Loucy (cell line): ENCODE measurements at regions not wholly inside any gene's neighbourhood (a gene's known extent, or its start where the extent isn't known, plus 50 kb on each side); places are given as distances from the start of the nearest gene placed in this dataset.

ENCODE experiments used
- EZH2phosphoT487 ChIP-seq: fragments of 200-600 bp; IDR thresholded peaks from 2 replicates; pipeline ENCODE4 v1.6.1; 2018; ENCODE audit warnings: antibody characterized with exemption, mild to moderate bottlenecking, moderate library complexity, borderline replicate concordance
- TF ChIP-seq, protein P1 (sequence below): fragments of 200-600 bp; sonication (generic); conservative IDR thresholded peaks from 2 replicates; pipeline ENCODE4 v1.5.1; 2014; ENCODE audit warnings: mild to moderate bottlenecking, antibody characterized with exemption, low read length

DNA sequence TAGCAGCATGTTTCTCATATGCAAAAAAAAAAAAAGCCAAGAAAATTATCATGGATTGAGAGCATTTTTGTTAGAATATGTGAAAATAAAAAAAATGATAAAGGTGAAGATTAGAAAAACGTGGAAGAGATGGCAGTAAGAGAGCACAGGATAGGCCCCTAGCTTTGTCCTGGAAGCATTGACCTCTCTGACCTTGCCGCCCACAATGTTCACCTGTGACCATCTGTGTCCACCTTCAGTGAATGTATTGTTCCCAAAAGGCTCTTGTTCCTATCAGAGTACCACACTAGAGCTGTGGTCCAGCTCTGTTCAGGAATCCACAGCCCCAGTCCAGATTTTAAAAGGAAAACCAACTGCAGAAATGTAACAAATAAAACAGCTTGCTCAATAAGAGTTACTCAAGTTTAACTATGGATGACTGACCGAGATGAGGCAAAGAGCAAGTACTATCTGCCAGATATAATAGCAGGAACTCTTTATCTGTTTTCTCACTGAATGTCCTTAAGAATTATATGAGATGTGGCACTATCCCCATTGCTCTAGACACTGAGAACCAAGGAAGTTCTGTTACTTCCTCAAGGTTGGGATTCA is 287.7 kb upstream of the STXBP5 start:
- TF ChIP-seq, protein P1, sequence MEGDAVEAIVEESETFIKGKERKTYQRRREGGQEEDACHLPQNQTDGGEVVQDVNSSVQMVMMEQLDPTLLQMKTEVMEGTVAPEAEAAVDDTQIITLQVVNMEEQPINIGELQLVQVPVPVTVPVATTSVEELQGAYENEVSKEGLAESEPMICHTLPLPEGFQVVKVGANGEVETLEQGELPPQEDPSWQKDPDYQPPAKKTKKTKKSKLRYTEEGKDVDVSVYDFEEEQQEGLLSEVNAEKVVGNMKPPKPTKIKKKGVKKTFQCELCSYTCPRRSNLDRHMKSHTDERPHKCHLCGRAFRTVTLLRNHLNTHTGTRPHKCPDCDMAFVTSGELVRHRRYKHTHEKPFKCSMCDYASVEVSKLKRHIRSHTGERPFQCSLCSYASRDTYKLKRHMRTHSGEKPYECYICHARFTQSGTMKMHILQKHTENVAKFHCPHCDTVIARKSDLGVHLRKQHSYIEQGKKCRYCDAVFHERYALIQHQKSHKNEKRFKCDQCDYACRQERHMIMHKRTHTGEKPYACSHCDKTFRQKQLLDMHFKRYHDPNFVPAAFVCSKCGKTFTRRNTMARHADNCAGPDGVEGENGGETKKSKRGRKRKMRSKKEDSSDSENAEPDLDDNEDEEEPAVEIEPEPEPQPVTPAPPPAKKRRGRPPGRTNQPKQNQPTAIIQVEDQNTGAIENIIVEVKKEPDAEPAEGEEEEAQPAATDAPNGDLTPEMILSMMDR = no peak
- TF ChIP-seq EZH2phosphoT487 = no peak
